ENCODE measurements at regions not wholly inside any gene's neighbourhood (a gene's known extent, or its start where the extent isn't known, plus 50 kb on each side); places are given as distances from the start of the nearest gene placed in this dataset.

DNA sequence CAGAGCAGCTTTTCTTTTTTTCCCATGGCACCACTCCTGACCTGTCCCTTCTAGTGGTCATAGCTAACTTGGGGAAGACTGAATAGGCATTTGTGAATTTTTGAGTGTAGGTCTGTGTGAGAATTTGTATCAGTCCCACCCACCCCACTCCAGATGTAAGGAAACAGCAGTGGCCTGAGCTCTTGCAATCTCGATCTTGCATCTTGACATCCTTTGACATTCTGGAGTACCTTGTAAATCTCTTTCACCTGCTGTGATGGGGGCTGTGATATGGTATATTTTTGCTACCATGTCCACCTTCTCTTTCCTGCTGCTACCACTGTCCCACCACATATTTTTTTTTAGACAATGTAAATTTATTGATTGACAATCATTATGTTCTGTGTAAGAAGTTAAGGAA lies 289.3 kb downstream of the MAP2K6 start:
- H3K27me3 ChIP-seq: no peaks in the 10 kb centered on the region
- no peaks in the 10 kb centered on the region for H3K36me3 ChIP-seq
- intact Hi-C loops (cut with DNase I; ENCODE audit: low total_unique reads): no loop called here
- no peak for DNase-seq
- no peak overlapping the region for H3K27ac ChIP-seq
- no peak overlapping the region for H3K4me3 ChIP-seq
- TF ChIP-seq CTCF (IDR thresholded peaks at IDR 0.05): no peak
- TF ChIP-seq POLR2A (IDR thresholded peaks at IDR 0.05): no peak
- H3K4me1 ChIP-seq: no peaks in the 10 kb centered on the region
- H3K9me3 ChIP-seq: no peaks in the 10 kb centered on the region

- intact Hi-C loops (cut with DNase I; ENCODE audit: low total_unique reads): no loop called here
- no peak overlapping the region for H3K27ac ChIP-seq
- no peaks in the 10 kb centered on the region for H3K4me1 ChIP-seq
- TF ChIP-seq POLR2A (IDR thresholded peaks at IDR 0.05): no peak
- TF ChIP-seq CTCF (IDR thresholded peaks at IDR 0.05): no peak
- no peaks in the 10 kb centered on the region for H3K36me3 ChIP-seq
- no peaks in the 10 kb centered on the region for H3K27me3 ChIP-seq
- H3K4me3 ChIP-seq: no peak overlapping the region
- no peaks in the 10 kb centered on the region for H3K9me3 ChIP-seq
- DNase-seq: no peak
These were observed 290.4 kb downstream of the MAP2K6 start for GRCh38 chr17:69704935-69705334.

DNA sequence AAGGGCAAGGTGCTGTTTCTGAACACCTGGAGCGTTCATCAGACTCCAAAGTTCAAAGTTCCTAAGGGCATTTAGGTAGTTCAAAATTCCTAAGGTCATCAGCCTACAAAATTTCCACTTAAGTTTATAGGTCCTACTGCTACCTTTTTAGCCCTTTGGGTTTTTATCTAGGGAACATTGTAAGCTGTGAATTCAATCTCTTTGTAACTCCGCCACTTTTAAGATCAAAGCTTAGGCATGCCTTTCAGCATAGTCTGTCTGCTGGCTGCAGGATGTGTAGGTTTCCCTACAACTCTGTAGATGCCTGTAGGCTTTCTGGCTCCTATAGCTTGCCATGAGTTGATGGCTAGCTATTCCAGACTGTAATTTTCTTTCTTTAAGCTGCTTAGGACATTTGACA lies 291.6 kb downstream of the MAP2K6 start:
- no peak overlapping the region for H3K27ac ChIP-seq
- no peaks in the 10 kb centered on the region for H3K4me1 ChIP-seq
- intact Hi-C loops (cut with DNase I; ENCODE audit: low total_unique reads): no loop called here
- H3K27me3 ChIP-seq: no peaks in the 10 kb centered on the region
- TF ChIP-seq CTCF (IDR thresholded peaks at IDR 0.05): no peak
- H3K9me3 ChIP-seq: no peaks in the 10 kb centered on the region
- no peak overlapping the region for H3K4me3 ChIP-seq
- no peak for DNase-seq
- H3K36me3 ChIP-seq: no peaks in the 10 kb centered on the region

GRCh38 chr17:69709441-69709840 lies 294.9 kb downstream of the MAP2K6 start:
- DNase-seq: no peak
- Histone ChIP-seq H3K9me3 (no peaks in the 10 kb centered on the region), H3K4me3 (no peak overlapping the region), H3K27me3 (no peaks in the 10 kb centered on the region), H3K36me3 (no peaks in the 10 kb centered on the region), H3K27ac (no peak overlapping the region), H3K4me1 (no peaks in the 10 kb centered on the region)
- no peak for TF ChIP-seq CTCF (IDR thresholded peaks at IDR 0.05)
- intact Hi-C loops (cut with DNase I; ENCODE audit: low total_unique reads): no loop called here

DNA sequence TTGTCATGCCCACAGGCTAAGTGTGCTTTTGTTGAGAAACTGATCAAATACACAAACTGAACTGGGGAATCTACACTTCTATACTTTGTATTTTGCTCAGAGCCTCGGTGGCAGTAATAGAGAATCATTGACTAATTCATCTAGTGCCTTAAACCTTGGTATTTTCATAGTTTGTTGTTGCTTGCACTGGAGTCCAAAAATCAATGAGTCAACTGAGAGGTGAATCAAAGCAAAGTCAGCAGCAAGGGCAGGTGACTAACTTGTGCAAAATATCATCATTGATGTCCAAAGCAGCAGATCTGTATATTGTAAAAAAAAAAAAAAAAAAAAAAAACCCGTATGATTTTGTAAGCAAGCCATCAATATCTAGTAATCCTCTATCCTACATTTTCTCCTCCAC lies 296.4 kb downstream of the MAP2K6 start:
- DNase-seq: no peak
- H3K36me3 ChIP-seq: no peaks in the 10 kb centered on the region
- no peak overlapping the region for H3K27ac ChIP-seq
- intact Hi-C loops (cut with DNase I; ENCODE audit: low total_unique reads): no loop called here
- H3K4me1 ChIP-seq: no peaks in the 10 kb centered on the region
- no peaks in the 10 kb centered on the region for H3K27me3 ChIP-seq
- TF ChIP-seq POLR2A (IDR thresholded peaks at IDR 0.05) (no peak), CTCF (IDR thresholded peaks at IDR 0.05) (no peak)
- no peak overlapping the region for H3K4me3 ChIP-seq
- H3K9me3 ChIP-seq: no peaks in the 10 kb centered on the region
